Hepatocyte (in vitro differentiated cells): ENCODE measurements at regions not wholly inside any gene's neighbourhood (a gene's known extent, or its start where the extent isn't known, plus 50 kb on each side); places are given as distances from the start of the nearest gene placed in this dataset.

Source experiments
- EZH2 ChIP-seq: fragments of 200-600 bp; sonication (generic); IDR thresholded peaks from 2 replicates; pipeline ENCODE4 v1.6.1; 2016; ENCODE audit warnings: antibody characterized with exemption, mild to moderate bottlenecking, borderline replicate concordance
- EZH2phosphoT487 ChIP-seq: fragments of 200-600 bp; sonication (generic); IDR thresholded peaks from one replicate; pipeline ENCODE4 v1.6.1; 2018; ENCODE audit warnings: antibody characterized with exemption, mild to moderate bottlenecking, low read depth, moderate library complexity; ENCODE audit not compliant: unreplicated experiment, severe bottlenecking
- TF ChIP-seq, protein P1 (sequence below): fragments of 200-600 bp; sonication (generic); IDR thresholded peaks from 2 replicates; pipeline ENCODE4 v1.5.1; 2016; ENCODE audit warnings: antibody characterized with exemption, mild to moderate bottlenecking; ENCODE audit not compliant: poor library complexity

DNA sequence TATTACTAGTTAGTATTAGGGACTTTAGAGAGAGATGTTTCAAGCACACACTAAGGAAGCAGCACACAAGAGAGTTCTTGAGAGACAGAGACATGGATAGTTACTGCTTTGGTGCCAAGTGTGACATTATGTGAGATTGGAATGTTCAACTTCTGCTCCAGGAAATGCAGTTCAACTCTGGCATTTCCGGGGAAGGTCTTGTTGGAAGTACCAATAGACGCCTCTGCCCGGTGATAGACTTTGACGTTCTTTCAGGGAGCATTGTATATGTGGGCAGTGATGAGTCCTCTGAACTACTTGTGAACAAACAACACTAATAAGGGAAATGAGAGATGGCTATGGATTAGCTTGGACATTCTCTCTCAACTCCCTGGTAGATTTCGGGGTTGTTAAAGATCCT is 638.1 kb upstream of the BOD1L1 start:
- TF ChIP-seq EZH2 (no peak), EZH2phosphoT487 (no peak)
- TF ChIP-seq, protein P1, sequence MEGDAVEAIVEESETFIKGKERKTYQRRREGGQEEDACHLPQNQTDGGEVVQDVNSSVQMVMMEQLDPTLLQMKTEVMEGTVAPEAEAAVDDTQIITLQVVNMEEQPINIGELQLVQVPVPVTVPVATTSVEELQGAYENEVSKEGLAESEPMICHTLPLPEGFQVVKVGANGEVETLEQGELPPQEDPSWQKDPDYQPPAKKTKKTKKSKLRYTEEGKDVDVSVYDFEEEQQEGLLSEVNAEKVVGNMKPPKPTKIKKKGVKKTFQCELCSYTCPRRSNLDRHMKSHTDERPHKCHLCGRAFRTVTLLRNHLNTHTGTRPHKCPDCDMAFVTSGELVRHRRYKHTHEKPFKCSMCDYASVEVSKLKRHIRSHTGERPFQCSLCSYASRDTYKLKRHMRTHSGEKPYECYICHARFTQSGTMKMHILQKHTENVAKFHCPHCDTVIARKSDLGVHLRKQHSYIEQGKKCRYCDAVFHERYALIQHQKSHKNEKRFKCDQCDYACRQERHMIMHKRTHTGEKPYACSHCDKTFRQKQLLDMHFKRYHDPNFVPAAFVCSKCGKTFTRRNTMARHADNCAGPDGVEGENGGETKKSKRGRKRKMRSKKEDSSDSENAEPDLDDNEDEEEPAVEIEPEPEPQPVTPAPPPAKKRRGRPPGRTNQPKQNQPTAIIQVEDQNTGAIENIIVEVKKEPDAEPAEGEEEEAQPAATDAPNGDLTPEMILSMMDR: no peak
